Spleen (tissue), 11 donors: ENCODE measurements at regions not wholly inside any gene's neighbourhood (a gene's known extent, or its start where the extent isn't known, plus 50 kb on each side); places are given as distances from the start of the nearest gene placed in this dataset.

Source experiments
- DNase-seq: peaks from one replicate; pipeline ENCODE4 v3.0.0-alpha.2; 2020
- H3K27ac ChIP-seq, 8 donors: fragments of 200-600 bp; sonication (generic) in 7 of 8; 1 replicate in 4 of 8; 2 replicates in 4 of 8; pipeline versions ENCODE4 v1.5.0 to v1.8.0; 2016 to 2021; ENCODE audit warnings: inconsistent platforms in 4 of 8, mild to moderate bottlenecking in 4 of 8, moderate library complexity in 1 of 8
- H3K27me3 ChIP-seq, 7 donors: fragments of 200-600 bp; sonication (generic) in 6 of 7; replicated peaks in 1 of 7; 1 replicate in 4 of 7; 2 replicates in 3 of 7; pipeline versions ENCODE4 v1.5.0 to v1.8.0; 2016 to 2021; ENCODE audit warnings: inconsistent platforms in 3 of 7, mild to moderate bottlenecking in 1 of 7
- H3K36me3 ChIP-seq, 6 donors: fragments of 200-600 bp; sonication (generic) in 5 of 6; 1 replicate in 4 of 6; 2 replicates in 2 of 6; pipeline versions ENCODE4 v1.5.0 to v1.8.0; 2016 to 2021; ENCODE audit warnings: inconsistent platforms in 2 of 6
- H3K4me1 ChIP-seq, 6 donors: fragments of 200-600 bp; sonication (generic) in 5 of 6; 1 replicate in 3 of 6; 2 replicates in 3 of 6; pipeline versions ENCODE4 v1.5.0 to v1.8.0; 2016 to 2021; ENCODE audit warnings: inconsistent platforms in 3 of 6
- H3K4me3 ChIP-seq, 8 donors: fragments of 200-600 bp; sonication (generic) in 7 of 8; 1 replicate in 4 of 8; 2 replicates in 4 of 8; pipeline versions ENCODE4 v1.5.0 to v1.8.0; 2016 to 2021; ENCODE audit warnings: inconsistent platforms in 4 of 8, mild to moderate bottlenecking in 4 of 8, moderate library complexity in 2 of 8
- H3K9me3 ChIP-seq, 8 donors: fragments of 200-600 bp; sonication (generic) in 7 of 8; 1 replicate in 4 of 8; 2 replicates in 4 of 8; pipeline versions ENCODE4 v1.5.0 to v1.8.0; 2016 to 2021; ENCODE audit warnings: inconsistent platforms in 4 of 8
- POLR2A ChIP-seq, 3 donors: fragments of 450-650 bp; IDR thresholded peaks; one replicate each; pipeline ENCODE4 v1.5.1; 2017; ENCODE audit warnings: antibody characterized with exemption in 3 of 3, mild to moderate bottlenecking in 1 of 3
- POLR2AphosphoS5 ChIP-seq, 3 donors: sonication (generic); formaldehyde crosslinking; IDR thresholded peaks; one replicate each; pipeline ENCODE4 v1.5.1; 2017; ENCODE audit warnings: antibody characterized with exemption in 3 of 3
- WGBS, 5 donors: extraction: QIAGEN DNeasy Blood & Tissue Kit in 3 of 5; methylation state at CpG; one replicate each; pipeline versions ENCODE4 v1.1.5 to v1.1.7; 2013 to 2018; 5-methylcytosine and 5-hydroxymethylcytosine counted together
- intact Hi-C: fragments of 100-400 bp; cut with DNase I; formaldehyde crosslinking; loops from one replicate; pipeline ENCODE4 v1.15.0; 2023; ENCODE audit warnings: low total_unique reads
- TF ChIP-seq, protein P1 (sequence below), 11 experiments: fragments of 200-600 bp in 7 of 11; fragments of 450-650 bp in 4 of 11; sonication (generic) in 4 of 11; IDR thresholded peaks in 8 of 11; conservative IDR thresholded peaks in 3 of 11; 1 replicate in 7 of 11; 2 replicates in 4 of 11; pipeline versions ENCODE4 v1.4.0 to v1.8.0; 2016 to 2021; ENCODE audit warnings: antibody characterized with exemption in 11 of 11, inconsistent platforms in 4 of 11, mild to moderate bottlenecking in 1 of 11
- donor health status: healthy with polysubstance abuse.
- donor health status: DM: no; HTN: no; CAD: no; lungs with moderate emphysema.
- donor health status: DM: no; HTN: no; CAD: no.
- donor health status: Bipolar disorder and iron deficiency.
- donor health status: healthy.
- donor health status: DM: no; HTN: no; CAD: no.
- donor health status: DM: yes; HTN: yes; CAD: no.

DNA sequence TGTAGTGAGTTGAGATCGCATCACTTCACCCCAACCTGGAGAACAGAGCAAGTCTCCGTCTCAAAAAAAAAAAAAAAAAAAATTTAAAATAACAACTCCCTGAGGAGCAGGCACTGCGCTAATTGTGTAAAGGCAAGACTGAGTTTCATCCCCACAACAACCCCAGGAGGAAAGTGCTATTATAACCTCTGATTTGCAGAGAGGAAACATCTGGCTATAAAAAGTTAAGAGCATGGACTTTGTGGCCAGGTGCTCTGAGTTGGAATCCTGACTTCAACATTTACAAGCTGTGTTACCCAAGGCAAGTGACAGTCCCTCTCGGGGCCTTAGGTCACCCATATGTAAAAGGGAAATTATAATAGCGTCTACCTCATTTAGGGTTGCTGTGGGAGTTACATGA, 76.0 kb upstream of the MYL2 start:
- TF ChIP-seq POLR2A (IDR thresholded peaks at IDR 0.05) (no peak), POLR2AphosphoS5 (IDR thresholded peaks at IDR 0.05) (no peak)
- TF ChIP-seq, protein P1, sequence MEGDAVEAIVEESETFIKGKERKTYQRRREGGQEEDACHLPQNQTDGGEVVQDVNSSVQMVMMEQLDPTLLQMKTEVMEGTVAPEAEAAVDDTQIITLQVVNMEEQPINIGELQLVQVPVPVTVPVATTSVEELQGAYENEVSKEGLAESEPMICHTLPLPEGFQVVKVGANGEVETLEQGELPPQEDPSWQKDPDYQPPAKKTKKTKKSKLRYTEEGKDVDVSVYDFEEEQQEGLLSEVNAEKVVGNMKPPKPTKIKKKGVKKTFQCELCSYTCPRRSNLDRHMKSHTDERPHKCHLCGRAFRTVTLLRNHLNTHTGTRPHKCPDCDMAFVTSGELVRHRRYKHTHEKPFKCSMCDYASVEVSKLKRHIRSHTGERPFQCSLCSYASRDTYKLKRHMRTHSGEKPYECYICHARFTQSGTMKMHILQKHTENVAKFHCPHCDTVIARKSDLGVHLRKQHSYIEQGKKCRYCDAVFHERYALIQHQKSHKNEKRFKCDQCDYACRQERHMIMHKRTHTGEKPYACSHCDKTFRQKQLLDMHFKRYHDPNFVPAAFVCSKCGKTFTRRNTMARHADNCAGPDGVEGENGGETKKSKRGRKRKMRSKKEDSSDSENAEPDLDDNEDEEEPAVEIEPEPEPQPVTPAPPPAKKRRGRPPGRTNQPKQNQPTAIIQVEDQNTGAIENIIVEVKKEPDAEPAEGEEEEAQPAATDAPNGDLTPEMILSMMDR (IDR thresholded peaks at IDR 0.05 in 8 of 11, conservative IDR thresholded peaks at IDR 0.05 in 3 of 11) = no peak
- no peak overlapping the region for H3K4me3 ChIP-seq
- no peaks in the 10 kb centered on the region for H3K36me3 ChIP-seq
- H3K27me3 ChIP-seq = peaks cover 0 to 24% (median 0%) of the 10 kb centered on the region in 7 donors
- no peak overlapping the region for H3K27ac ChIP-seq
- no peaks in the 10 kb centered on the region for H3K4me1 ChIP-seq
- DNase-seq = no peak
- peaks cover 3 to 36% (median 30%) of the 10 kb centered on the region in 8 donors for H3K9me3 ChIP-seq
- 63 to 75% (median 72%) methylated on average over 5 of the region's 5 CpGs for WGBS, 5 donors
- intact Hi-C loops = no loop called here

DNA sequence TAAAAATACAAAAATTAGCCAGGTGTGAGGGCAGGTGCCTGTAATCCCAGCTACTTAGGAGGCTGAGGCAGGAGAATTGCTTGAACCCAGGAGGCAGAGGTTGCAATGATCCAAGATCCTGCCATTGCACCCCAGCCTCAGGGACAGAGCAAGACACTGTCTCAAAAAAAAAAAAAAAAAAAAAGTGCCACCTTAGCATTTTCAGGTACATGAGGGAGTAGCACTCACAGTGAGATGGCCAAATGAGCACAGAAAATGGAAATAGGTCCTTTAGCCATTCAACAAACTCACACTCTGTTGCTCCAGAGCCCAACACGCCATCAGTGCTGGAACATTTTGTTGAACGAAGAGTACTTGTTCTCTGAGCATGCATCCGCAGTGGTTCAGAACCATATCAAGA, 75.2 kb upstream of the MYL2 start:
- no peak for DNase-seq
- Histone ChIP-seq H3K4me3 (no peak overlapping the region), H3K27ac (no peak overlapping the region), H3K9me3 (peaks cover 3 to 36% (median 30%) of the 10 kb centered on the region in 8 donors), H3K4me1 (no peaks in the 10 kb centered on the region), H3K27me3 (peaks cover 0 to 22% (median 0%) of the 10 kb centered on the region in 7 donors), H3K36me3 (no peaks in the 10 kb centered on the region)
- 86 to 97% (median 93%) methylated on average over 3 of the region's 3 CpGs for WGBS, 5 donors
- TF ChIP-seq POLR2AphosphoS5 (IDR thresholded peaks at IDR 0.05) (no peak), POLR2A (IDR thresholded peaks at IDR 0.05) (no peak)
- TF ChIP-seq, protein P1 (IDR thresholded peaks at IDR 0.05 in 8 of 11, conservative IDR thresholded peaks at IDR 0.05 in 3 of 11) = no peak
- intact Hi-C loops = no loop called here

DNA sequence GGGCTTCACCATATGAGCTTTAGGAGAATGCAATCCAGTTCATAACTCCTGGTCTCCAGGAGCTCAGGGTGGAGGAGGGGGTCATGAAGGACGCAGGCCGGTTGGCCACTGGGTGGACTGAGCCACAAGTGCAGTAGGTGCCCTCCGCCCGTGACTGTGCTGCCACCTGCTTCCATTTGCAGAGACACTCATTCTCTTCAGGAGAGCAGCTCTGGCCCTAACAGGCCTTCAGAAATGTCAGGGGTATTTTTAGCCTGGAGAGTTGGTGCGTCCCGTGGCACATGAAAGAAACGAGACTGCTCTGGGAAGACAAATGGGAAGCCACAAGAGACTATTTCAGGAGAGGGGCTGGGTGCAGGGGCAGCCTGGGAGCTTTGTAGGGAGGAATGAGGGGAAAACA, 74.6 kb upstream of the MYL2 start:
- no peak overlapping the region for H3K4me3 ChIP-seq
- peaks cover 3 to 35% (median 30%) of the 10 kb centered on the region in 8 donors for H3K9me3 ChIP-seq
- no peaks in the 10 kb centered on the region for H3K36me3 ChIP-seq
- peaks cover 0 to 22% (median 0%) of the 10 kb centered on the region in 7 donors for H3K27me3 ChIP-seq
- H3K27ac ChIP-seq = no peak overlapping the region
- no peak for DNase-seq
- intact Hi-C loops = no loop called here
- no peak for TF ChIP-seq POLR2A (IDR thresholded peaks at IDR 0.05)
- TF ChIP-seq POLR2AphosphoS5 (IDR thresholded peaks at IDR 0.05) = no peak
- TF ChIP-seq, protein P1 (IDR thresholded peaks at IDR 0.05 in 8 of 11, conservative IDR thresholded peaks at IDR 0.05 in 3 of 11) = no peak
- WGBS, 5 donors = 74 to 89% (median 82%) methylated on average over 7 of the region's 7 CpGs
- no peaks in the 10 kb centered on the region for H3K4me1 ChIP-seq

DNA sequence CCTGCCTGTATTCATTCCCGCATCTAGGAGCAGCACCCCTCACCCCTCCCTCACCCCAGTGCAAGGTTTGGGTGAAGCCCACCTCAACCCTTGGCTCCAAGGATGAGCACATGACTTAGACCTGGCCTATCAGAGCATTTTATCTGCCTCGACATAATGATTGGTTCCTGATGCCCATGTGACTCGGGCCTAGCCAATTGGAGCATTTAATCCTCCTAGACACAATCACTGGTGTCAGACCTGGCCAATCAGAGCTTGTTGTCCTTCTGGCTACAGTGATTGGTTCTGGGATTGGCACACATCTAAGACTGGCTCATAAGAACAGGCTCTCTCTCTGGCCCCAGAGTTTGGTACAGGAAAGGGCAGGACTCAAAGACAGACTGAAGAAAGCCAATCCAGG, 73.1 kb upstream of the MYL2 start:
- H3K36me3 ChIP-seq = no peaks in the 10 kb centered on the region
- H3K27ac ChIP-seq = no peak overlapping the region
- 81 to 96% (median 88%) methylated on average over 2 to 3 of the region's 3 CpGs for WGBS, 5 donors
- no peak overlapping the region for H3K4me3 ChIP-seq
- H3K27me3 ChIP-seq = peaks cover 0 to 22% (median 0%) of the 10 kb centered on the region in 7 donors
- H3K9me3 ChIP-seq = peaks cover 0 to 19% (median 15%) of the 10 kb centered on the region in 8 donors
- no peak for DNase-seq
- TF ChIP-seq POLR2AphosphoS5 (IDR thresholded peaks at IDR 0.05) (no peak), POLR2A (IDR thresholded peaks at IDR 0.05) (no peak)
- TF ChIP-seq, protein P1 (IDR thresholded peaks at IDR 0.05 in 8 of 11, conservative IDR thresholded peaks at IDR 0.05 in 3 of 11) = no peak
- no peaks in the 10 kb centered on the region for H3K4me1 ChIP-seq
- intact Hi-C loops = no loop called here
